ENCODE measurements at regions not wholly inside any gene's neighbourhood (a gene's known extent, or its start where the extent isn't known, plus 50 kb on each side); places are given as distances from the start of the nearest gene placed in this dataset.

- Histone ChIP-seq H3K9me3 (ENCODE audit: control insufficient read depth, insufficient read depth, low read length) (no peaks in the 10 kb centered on the region), H3K27me3 (ENCODE audit: control insufficient read depth, insufficient read depth, low read length) (no peaks in the 10 kb centered on the region), H4K8ac (ENCODE audit: low read depth in 2 of 2, low read length in 2 of 2) (no peak overlapping the region), H3K56ac (ENCODE audit: extremely low read depth, insufficient read depth, low read length) (no peak overlapping the region), H3K4me1 (ENCODE audit: control insufficient read depth, insufficient read depth, low read length) (0 out of 2 replicates have a peak, but pooled peaks cover 2% of the 10 kb centered on the region), H3K14ac (replicated peaks; ENCODE audit: low read depth, low read length) (no peak overlapping the region), H3K18ac (ENCODE audit: low read depth, low read length) (no peak overlapping the region), H3K9me1 (ENCODE audit: insufficient read depth, low read length) (no peaks in the 10 kb centered on the region), H4K91ac (ENCODE audit: insufficient read depth, low read depth, low read length) (no peak overlapping the region), H3K4ac (ENCODE audit: low read depth, low read length) (no peak overlapping the region), H2BK5ac (ENCODE audit: low read depth, low read length, poor library complexity, severe bottlenecking) (no peak overlapping the region), H4K20me1 (ENCODE audit: insufficient read depth, low read length) (no peaks in the 10 kb centered on the region), H3K4me2 (ENCODE audit: low read depth, low read length) (no peak overlapping the region), H3K23ac (ENCODE audit: low read depth, low read length) (no peak overlapping the region), H3K4me3 (ENCODE audit: insufficient read depth, low read depth, low read length) (no peak overlapping the region), H3K79me1 (ENCODE audit: low read depth in 1 of 2, low read length in 2 of 2) (no peaks in the 10 kb centered on the region), H2AFZ (replicated peaks; ENCODE audit: low read length, poor library complexity) (peak overlapping the region; percentile 59), H2BK15ac (ENCODE audit: low read depth, low read length) (no peak overlapping the region), H2AK5ac (ENCODE audit: low read depth, low read length) (no peak overlapping the region), H2BK120ac (ENCODE audit: low read depth, low read length) (no peak overlapping the region), H3K27ac (ENCODE audit: insufficient read depth, low read length) (no peak overlapping the region), H4K5ac (ENCODE audit: low read depth, low read length) (no peak overlapping the region), H3K36me3 (ENCODE audit: control insufficient read depth, insufficient read depth, low read length) (no peaks in the 10 kb centered on the region), H2BK20ac (ENCODE audit: low read depth, low read length) (no peak overlapping the region), H2AK9ac (replicated peaks; ENCODE audit: low read depth, low read length, poor library complexity) (no peak overlapping the region), H3K9ac (ENCODE audit: low read depth, low read length) (no peak overlapping the region)
- no TSS peak for BruUV-seq (replicated peaks)
- ChIA-PET POLR2A (ENCODE audit: unreplicated experiment) (no interaction called here), CTCF (no interaction called here)
- peak; percentile 32; the same call in 1 of the 2 replicates for ATAC-seq (ENCODE audit: low read depth)
- intact Hi-C loops (cut with micrococcal nuclease) (no loop called here), dilution Hi-C loops (cut with HindIII; ENCODE audit: low sequenced_read_pairs, unreplicated experiment) (no loop called here), in situ Hi-C loops (cut with MboI; ENCODE audit: low sequenced_read_pairs) (no loop called here)
- TF ChIP-seq MAFK (IDR thresholded peaks at IDR 0.05; ENCODE audit: low read depth, low read length) (no peak), SMC3 (IDR thresholded peaks at IDR 0.05; ENCODE audit: low read depth, low read length) (no peak)
- DNase-seq: peak; percentile 59
- no CpG with 5 or more reads among the region's 1 CpG for WGBS, 2 experiments (ENCODE audit: extremely low coverage in 2 of 2, insufficient read length in 1 of 2)
These were observed 1672.6 kb upstream of the PCDH20 start for GRCh38 chr13:63088226-63088625.
